Gastrocnemius medialis (tissue), 4 donors: ENCODE measurements at regions not wholly inside any gene's neighbourhood (a gene's known extent, or its start where the extent isn't known, plus 50 kb on each side); places are given as distances from the start of the nearest gene placed in this dataset.

Source experiments
- CTCF ChIP-seq, 5 experiments: fragments of 450-650 bp in 3 of 5; fragments of 200-600 bp in 2 of 5; sonication (generic) in 2 of 5; IDR thresholded peaks in 4 of 5; conservative IDR thresholded peaks in 1 of 5; 1 replicate in 4 of 5; 2 replicates in 1 of 5; pipeline ENCODE4 v1.5.1; 2016 to 2019; ENCODE audit warnings: antibody characterized with exemption in 5 of 5, mild to moderate bottlenecking in 3 of 5, moderate library complexity in 3 of 5
- POLR2A ChIP-seq, 2 donors: fragments of 450-650 bp; IDR thresholded peaks; one replicate each; pipeline ENCODE4 v1.6.1; 2017; ENCODE audit warnings: antibody characterized with exemption in 2 of 2, mild to moderate bottlenecking in 2 of 2, moderate library complexity in 2 of 2

GRCh38 chr17:72479113-72479512 lies 358.3 kb downstream of the SOX9 start:
- TF ChIP-seq POLR2A (IDR thresholded peaks at IDR 0.05): no peak
- TF ChIP-seq CTCF (IDR thresholded peaks at IDR 0.05 in 4 of 5, conservative IDR thresholded peaks at IDR 0.05 in 1 of 5): no peak
